ENCODE measurements at regions not wholly inside any gene's neighbourhood (a gene's known extent, or its start where the extent isn't known, plus 50 kb on each side); places are given as distances from the start of the nearest gene placed in this dataset.

- TF ChIP-seq CTCF (IDR thresholded peaks at IDR 0.05): no peak
- no peak for TF ChIP-seq POLR2A (IDR thresholded peaks at IDR 0.05)
Measured at GRCh38 chr12:87921621-87922020, 107.6 kb downstream of the C12orf50 start.
